Putamen (tissue), 1 donor: ENCODE measurements at regions not wholly inside any gene's neighbourhood (a gene's known extent, or its start where the extent isn't known, plus 50 kb on each side); places are given as distances from the start of the nearest gene placed in this dataset.

ENCODE experiments used
- DNase-seq: peaks from one replicate; pipeline ENCODE4 v3.0.0-alpha.2; 2016; ENCODE audit warnings: low spot score

DNA sequence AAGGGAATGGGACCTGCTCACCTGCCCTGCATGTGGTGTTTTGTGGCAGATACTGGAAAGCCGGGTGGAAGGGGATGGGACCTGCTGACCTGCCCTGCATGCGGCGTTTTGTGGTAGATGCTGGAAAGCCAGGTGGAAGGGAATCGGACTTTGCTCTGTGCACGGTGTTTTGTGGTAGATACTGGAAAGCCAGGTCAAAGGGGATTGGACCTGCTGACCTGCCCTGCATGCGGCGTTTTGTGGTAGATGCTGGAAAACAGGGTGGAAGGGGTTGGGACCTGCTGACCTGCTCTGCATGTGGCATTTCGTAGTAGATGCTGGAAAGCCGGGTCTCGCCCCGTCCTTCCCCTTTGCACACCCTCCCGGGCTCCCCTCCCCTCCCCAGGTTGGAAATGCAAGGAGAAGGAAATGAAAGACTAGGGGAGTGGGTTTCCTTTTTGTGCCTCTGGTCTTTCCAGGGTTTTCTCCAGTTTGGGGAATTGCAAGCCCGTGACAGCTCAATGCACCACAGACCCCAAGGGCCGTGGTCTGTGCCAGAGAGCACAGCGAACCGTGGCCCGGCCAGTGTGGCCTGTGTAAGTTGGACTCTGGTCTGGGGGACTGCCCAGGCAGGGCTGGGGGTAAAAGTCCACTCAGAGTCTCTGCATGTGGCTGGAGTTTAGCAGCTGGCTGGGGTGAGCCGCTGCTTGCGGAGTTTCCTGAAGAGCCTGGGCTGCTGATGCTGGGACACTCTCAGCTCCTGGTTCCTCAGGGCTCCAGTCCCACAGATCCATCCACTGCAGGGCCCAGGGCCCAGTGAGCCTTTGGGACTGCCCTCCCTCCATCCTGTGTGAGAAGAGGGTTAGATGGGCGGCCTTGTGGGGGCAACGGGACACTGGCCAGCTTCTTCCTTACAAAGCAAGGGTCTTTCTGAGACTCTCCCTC is 105.5 kb downstream of the CRYAA start:
- no peak for DNase-seq

DNA sequence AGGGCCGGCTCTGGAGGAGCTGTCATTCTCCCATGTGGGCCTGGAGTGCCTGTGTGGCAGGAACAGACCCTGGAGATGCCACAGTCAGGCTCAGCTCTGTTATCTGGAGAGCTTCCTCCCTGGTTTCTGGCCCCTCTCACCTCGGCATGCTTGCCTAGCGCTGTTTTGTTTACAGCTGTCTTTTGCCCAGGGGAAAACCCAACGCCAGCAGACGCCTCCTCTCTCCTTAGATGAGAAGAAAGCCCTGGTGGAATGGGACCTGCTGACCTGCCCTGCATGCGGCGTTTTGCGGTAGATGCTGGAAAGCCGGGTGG is 104.9 kb downstream of the CRYAA start:
- DNase-seq, result no peak

GRCh38 chr21:43273016-43273707 is 104.4 kb downstream of the CRYAA start:
- no peak for DNase-seq

DNA sequence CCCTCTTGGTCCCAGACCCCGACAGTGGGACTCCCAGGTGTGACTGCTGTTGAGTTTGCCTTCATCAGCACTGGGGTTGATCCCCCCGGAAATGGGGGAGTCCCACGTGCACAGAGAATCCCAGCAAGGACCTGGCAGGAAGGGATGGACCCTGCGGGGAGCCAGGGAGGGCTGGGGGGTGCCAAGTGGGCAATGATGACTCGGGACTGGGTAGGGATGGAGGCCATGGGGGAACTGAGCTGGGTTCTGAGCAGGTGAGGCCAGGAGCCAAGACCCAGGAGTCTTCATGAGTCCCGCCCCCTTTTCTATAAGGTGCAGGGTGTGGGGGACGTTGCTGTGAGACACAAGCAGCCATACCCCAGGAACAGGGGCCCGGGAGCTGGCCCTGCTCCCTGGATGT is 103.8 kb downstream of the CRYAA start:
- DNase-seq, result no peak

GRCh38 chr21:43271452-43272020 is 102.7 kb downstream of the CRYAA start:
- no peak for DNase-seq

- DNase-seq, result no peak
Measured at GRCh38 chr21:43270800-43271301, 102.0 kb downstream of the CRYAA start.

DNA sequence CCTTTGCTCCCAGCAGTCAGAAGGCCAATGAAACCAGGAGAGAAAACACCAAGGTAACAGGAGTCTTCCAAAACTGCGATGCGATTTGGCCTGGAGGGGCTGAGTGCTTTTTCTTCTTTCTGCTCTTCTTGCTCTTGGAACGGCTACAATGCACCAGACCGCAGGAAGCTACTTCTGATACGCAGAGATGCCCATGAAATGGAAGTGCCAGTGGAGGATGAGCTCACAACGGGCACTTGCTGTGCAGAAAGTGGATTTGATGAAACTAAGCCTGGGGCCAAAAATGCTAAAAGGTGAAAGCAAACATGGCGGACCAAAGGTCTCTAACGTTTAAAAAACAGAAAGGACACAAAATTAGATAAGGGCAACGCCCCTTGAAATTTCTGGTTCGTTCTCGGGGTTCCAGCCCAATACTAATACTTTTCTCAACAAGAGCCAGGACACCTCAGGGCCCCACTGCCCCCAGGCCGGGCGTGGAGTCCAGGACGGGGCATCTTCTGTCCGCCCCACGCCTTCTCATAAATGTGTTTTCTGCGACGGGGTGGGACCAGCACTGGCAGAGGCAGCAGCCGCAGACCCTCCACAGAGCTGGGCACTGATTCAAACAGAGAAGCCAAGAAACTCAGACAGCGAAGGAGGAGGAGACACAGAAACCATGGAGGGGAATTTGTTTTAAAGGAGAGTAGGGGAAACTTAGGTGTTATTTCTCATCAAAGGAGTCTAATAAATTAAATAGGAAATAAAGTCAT is 101.3 kb downstream of the CRYAA start:
- no peak for DNase-seq

GRCh38 chr21:43269440-43269839 is 100.6 kb downstream of the CRYAA start:
- no peak for DNase-seq

- no peak for DNase-seq
Measured at GRCh38 chr21:43268804-43269186, 100.0 kb downstream of the CRYAA start.

DNA sequence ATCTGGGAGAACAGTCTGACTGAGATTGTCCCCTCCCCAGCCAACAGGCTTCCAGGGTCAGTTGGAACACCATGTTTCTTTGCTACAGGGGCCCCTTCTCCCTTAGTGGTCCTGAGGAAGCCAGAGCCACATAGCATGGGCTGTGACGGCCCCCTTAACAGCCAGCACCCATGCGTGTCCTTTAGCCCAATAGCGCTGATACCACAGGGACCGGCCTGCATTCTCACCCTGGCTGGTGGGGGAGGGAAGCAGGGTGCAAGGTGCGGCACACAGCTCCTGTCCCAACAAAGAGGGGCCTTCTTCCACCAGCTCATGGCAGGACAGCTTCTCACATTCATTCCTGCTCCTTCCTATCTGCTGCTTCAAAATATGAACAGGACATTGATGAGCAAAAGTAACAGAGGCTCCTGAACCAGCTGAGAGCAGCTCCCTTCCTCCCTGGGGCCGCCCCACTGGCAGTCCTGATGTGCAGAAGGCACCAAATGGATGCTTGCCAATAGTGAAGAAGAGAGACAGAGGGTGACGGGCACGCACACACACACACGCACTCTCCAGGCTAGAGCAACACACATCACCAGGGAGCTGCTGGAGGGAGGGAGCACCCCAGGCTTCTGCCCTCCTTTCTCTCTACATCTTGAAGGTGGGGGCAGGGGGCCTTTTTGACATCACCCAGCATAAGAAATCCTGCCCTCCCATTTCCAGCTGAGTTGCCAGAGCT is 99.4 kb downstream of the CRYAA start:
- no peak for DNase-seq

DNA sequence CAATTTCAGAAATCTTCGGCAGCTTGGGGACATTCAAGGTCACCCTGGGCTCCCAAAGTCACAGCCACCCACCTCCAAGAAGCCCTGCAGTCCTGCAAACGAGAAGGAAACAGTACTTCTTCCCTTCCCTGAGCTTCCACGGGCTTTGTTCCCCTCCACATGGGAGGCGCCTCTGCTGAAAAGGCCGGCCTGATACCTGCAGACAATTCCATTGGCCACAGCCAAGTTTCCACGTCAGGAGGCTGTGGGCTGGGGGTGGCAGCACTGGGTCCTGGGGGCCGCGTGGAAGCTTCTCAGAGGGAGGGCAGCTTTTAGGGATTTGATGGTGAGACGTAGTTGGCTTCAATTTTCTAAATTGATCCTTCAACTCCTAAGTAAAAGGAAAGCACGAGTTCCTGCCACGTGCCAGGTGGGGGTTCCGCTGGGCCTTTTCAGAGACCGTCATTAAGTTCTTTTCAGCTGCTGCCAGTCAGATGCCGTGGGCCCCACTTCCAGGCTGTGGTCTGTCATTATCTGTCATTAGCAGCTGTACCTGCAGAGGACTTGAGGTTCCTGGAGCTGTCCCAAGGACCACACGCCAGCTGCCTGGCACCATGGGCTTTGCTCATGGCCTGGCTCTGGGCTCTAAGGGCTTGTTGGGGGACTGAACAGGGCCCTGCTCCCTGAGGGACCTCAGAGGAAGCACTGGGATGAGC is 98.7 kb downstream of the CRYAA start:
- no peak for DNase-seq

DNA sequence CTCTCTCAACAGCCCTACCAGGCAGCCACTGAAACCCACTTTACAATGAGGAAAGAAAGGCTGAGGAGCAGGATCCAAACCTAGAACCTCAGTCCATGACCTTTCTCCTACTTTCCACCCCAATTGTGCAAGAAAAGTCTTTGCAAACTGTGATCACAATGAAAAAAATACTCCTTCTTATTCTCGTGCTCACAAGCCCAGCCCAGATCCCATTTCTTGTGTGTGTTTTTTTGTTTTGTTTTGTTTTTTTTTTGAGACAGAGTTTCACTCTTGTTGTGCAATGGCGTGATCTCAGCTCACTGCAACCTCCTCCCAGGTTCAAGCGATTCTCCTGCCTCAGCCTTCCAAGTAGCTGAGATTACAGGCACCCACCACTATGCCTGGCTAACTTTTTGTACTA is 97.7 kb downstream of the CRYAA start:
- no peak for DNase-seq

DNA sequence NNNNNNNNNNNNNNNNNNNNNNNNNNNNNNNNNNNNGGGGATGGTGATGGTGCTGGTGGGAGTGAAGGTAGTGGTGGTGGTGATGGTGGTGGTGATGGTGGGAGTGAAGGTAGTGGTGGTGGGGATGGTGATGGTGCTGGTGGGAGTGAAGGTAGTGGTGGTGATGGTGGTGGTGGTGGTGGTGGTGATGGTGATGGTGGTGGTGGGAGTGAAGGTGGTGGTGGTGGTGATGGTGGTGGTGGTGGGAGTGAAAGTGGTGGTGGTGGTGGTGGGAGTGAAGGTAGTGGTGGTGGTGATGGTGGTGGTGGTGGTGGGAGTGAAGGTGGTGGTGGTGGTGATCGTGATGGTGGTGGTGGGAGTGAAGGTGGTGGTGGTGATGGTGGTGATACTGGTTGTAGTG is 93.6 kb downstream of the CRYAA start:
- no peak for DNase-seq
